ES-I3 (cell line): ENCODE measurements at regions not wholly inside any gene's neighbourhood (a gene's known extent, or its start where the extent isn't known, plus 50 kb on each side); places are given as distances from the start of the nearest gene placed in this dataset.

ENCODE experiments used
- H3K36me3 ChIP-seq: 2 replicates; pipeline ENCODE4 v1.6.1; 2013; ENCODE audit warnings: mild to moderate bottlenecking, low read length, control low read depth, moderate library complexity; ENCODE audit not compliant: insufficient read depth
- H3K4me1 ChIP-seq: 2 replicates; pipeline ENCODE4 v1.6.1; 2013; ENCODE audit warnings: mild to moderate bottlenecking, control low read depth, low read length; ENCODE audit not compliant: insufficient read depth
- H3K9ac ChIP-seq: 2 replicates; pipeline ENCODE4 v1.6.1; 2013; ENCODE audit warnings: low read depth, mild to moderate bottlenecking, low read length, moderate library complexity
- H3K9me3 ChIP-seq: 2 replicates; pipeline ENCODE4 v1.6.1; 2013; ENCODE audit warnings: mild to moderate bottlenecking, low read length, moderate library complexity; ENCODE audit not compliant: control insufficient read depth, insufficient read depth

- peaks cover 8% of the 10 kb centered on the region for H3K4me1 ChIP-seq
Observed at GRCh38 chr4:187602339-187603092, 393.1 kb upstream of the ZFP42 start.

GRCh38 chr4:187603093-187604025, 392.2 kb upstream of the ZFP42 start:
- Histone ChIP-seq H3K36me3 (no peaks in the 10 kb centered on the region), H3K9ac (no peak overlapping the region), H3K4me1 (peaks cover 9% of the 10 kb centered on the region), H3K9me3 (no peaks in the 10 kb centered on the region; the same call in 1 of the 2 replicates)

More at GRCh38 chr4:187602339-187603092, 393.1 kb upstream of the ZFP42 start:
- Histone ChIP-seq H3K9me3 (no peaks in the 10 kb centered on the region; the same call in 1 of the 2 replicates), H3K36me3 (no peaks in the 10 kb centered on the region), H3K9ac (no peak overlapping the region)

- Histone ChIP-seq H3K4me1 (peaks cover 9% of the 10 kb centered on the region), H3K9ac (no peak overlapping the region), H3K36me3 (no peaks in the 10 kb centered on the region), H3K9me3 (no peaks in the 10 kb centered on the region)
Observed at GRCh38 chr4:187604984-187605383, 390.6 kb upstream of the ZFP42 start.

GRCh38 chr4:187606581-187606980, 389.0 kb upstream of the ZFP42 start:
- H3K9me3 ChIP-seq: no peaks in the 10 kb centered on the region
- H3K4me1 ChIP-seq: peaks cover 9% of the 10 kb centered on the region
- H3K9ac ChIP-seq: no peak overlapping the region
- no peaks in the 10 kb centered on the region for H3K36me3 ChIP-seq

- Histone ChIP-seq H3K4me1 (peaks cover 9% of the 10 kb centered on the region), H3K36me3 (no peaks in the 10 kb centered on the region), H3K9ac (no peak overlapping the region), H3K9me3 (no peaks in the 10 kb centered on the region)
Observed at GRCh38 chr4:187608001-187608421, 387.6 kb upstream of the ZFP42 start.

- no peaks in the 10 kb centered on the region for H3K9me3 ChIP-seq
- peaks cover 3% of the 10 kb centered on the region for H3K4me1 ChIP-seq
- H3K36me3 ChIP-seq: no peaks in the 10 kb centered on the region
- no peak overlapping the region for H3K9ac ChIP-seq
Observed at GRCh38 chr4:187612301-187612700, 383.3 kb upstream of the ZFP42 start.

- H3K9ac ChIP-seq: no peak overlapping the region
- no peaks in the 10 kb centered on the region for H3K36me3 ChIP-seq
- no peaks in the 10 kb centered on the region for H3K4me1 ChIP-seq
Observed at GRCh38 chr4:187613089-187613839, 382.3 kb upstream of the ZFP42 start.

GRCh38 chr4:187615972-187616371, 379.6 kb upstream of the ZFP42 start:
- no peaks in the 10 kb centered on the region for H3K36me3 ChIP-seq
- H3K4me1 ChIP-seq: peaks cover 10% of the 10 kb centered on the region; the same call in 1 of the 2 replicates
- no peaks in the 10 kb centered on the region for H3K9me3 ChIP-seq
- H3K9ac ChIP-seq: no peak overlapping the region

More at GRCh38 chr4:187613089-187613839, 382.3 kb upstream of the ZFP42 start:
- H3K9me3 ChIP-seq: no peaks in the 10 kb centered on the region

- no peaks in the 10 kb centered on the region for H3K36me3 ChIP-seq
- no peak overlapping the region for H3K9ac ChIP-seq
- peaks cover 10% of the 10 kb centered on the region; the same call in 1 of the 2 replicates for H3K4me1 ChIP-seq
Observed at GRCh38 chr4:187617113-187617512, 378.5 kb upstream of the ZFP42 start.

GRCh38 chr4:187618701-187619281, 376.8 kb upstream of the ZFP42 start:
- peaks cover 10% of the 10 kb centered on the region; the same call in 1 of the 2 replicates for H3K4me1 ChIP-seq
- H3K9ac ChIP-seq: no peak overlapping the region
- peaks cover 4% of the 10 kb centered on the region for H3K9me3 ChIP-seq

More at GRCh38 chr4:187617113-187617512, 378.5 kb upstream of the ZFP42 start:
- H3K9me3 ChIP-seq: no peaks in the 10 kb centered on the region

GRCh38 chr4:187619319-187619718, 376.3 kb upstream of the ZFP42 start:
- H3K9ac ChIP-seq: no peak overlapping the region
- H3K9me3 ChIP-seq: peaks cover 4% of the 10 kb centered on the region
- no peaks in the 10 kb centered on the region for H3K36me3 ChIP-seq
- peaks cover 10% of the 10 kb centered on the region; the same call in 1 of the 2 replicates for H3K4me1 ChIP-seq

More at GRCh38 chr4:187618701-187619281, 376.8 kb upstream of the ZFP42 start:
- H3K36me3 ChIP-seq: no peaks in the 10 kb centered on the region

- H3K9me3 ChIP-seq: no peaks in the 10 kb centered on the region; the same call in 1 of the 2 replicates
Observed at GRCh38 chr4:187632260-187632995, 363.1 kb upstream of the ZFP42 start.

GRCh38 chr4:187633245-187633644, 362.3 kb upstream of the ZFP42 start:
- Histone ChIP-seq H3K36me3 (no peaks in the 10 kb centered on the region), H3K9me3 (no peaks in the 10 kb centered on the region; the same call in 1 of the 2 replicates)

More at GRCh38 chr4:187632260-187632995, 363.1 kb upstream of the ZFP42 start:
- Histone ChIP-seq H3K4me1 (no peaks in the 10 kb centered on the region), H3K36me3 (no peaks in the 10 kb centered on the region), H3K9ac (no peak overlapping the region)

More at GRCh38 chr4:187633245-187633644, 362.3 kb upstream of the ZFP42 start:
- Histone ChIP-seq H3K4me1 (no peaks in the 10 kb centered on the region), H3K9ac (no peak overlapping the region)
